ENCODE measurements at regions not wholly inside any gene's neighbourhood (a gene's known extent, or its start where the extent isn't known, plus 50 kb on each side); places are given as distances from the start of the nearest gene placed in this dataset.

GRCh38 chr5:117487556-117487955, 912.9 kb upstream of the SEMA6A start:
- TF ChIP-seq CTCF (IDR thresholded peaks at IDR 0.05 in 8 of 11, conservative IDR thresholded peaks at IDR 0.05 in 3 of 11): no peak
- TF ChIP-seq POLR2A (IDR thresholded peaks at IDR 0.05): no peak

Measured in spleen (tissue), 7 donors.